HEK293T (cell line): ENCODE measurements at regions not wholly inside any gene's neighbourhood (a gene's known extent, or its start where the extent isn't known, plus 50 kb on each side); places are given as distances from the start of the nearest gene placed in this dataset.

Experiments
- BHLHE40 ChIP-seq: fragments of 450-650 bp; IDR thresholded peaks from 2 replicates; pipeline ENCODE4 v1.6.1; 2016; ENCODE audit warnings: mild to moderate bottlenecking, moderate library complexity, borderline replicate concordance
- CTBP1 ChIP-seq: fragments of 450-650 bp; IDR thresholded peaks from 2 replicates; pipeline ENCODE4 v1.6.1; 2016; ENCODE audit warnings: borderline replicate concordance
- FOXM1 ChIP-seq: fragments of 450-650 bp; IDR thresholded peaks from 2 replicates; pipeline ENCODE4 v1.6.1; 2017; ENCODE audit warnings: mild to moderate bottlenecking, borderline replicate concordance
- HDGF ChIP-seq: fragments of 450-650 bp; IDR thresholded peaks from 2 replicates; pipeline ENCODE4 v1.6.1; 2017; ENCODE audit warnings: antibody characterized with exemption, borderline replicate concordance
- SP1 ChIP-seq: fragments of 450-650 bp; IDR thresholded peaks from 2 replicates; pipeline ENCODE4 v1.6.1; 2017
- TARDBP ChIP-seq: fragments of 450-650 bp; IDR thresholded peaks from 2 replicates; pipeline ENCODE4 v1.6.1; 2016
- ZNF384 ChIP-seq: fragments of 450-650 bp; IDR thresholded peaks from 2 replicates; pipeline ENCODE4 v1.6.1; 2016

GRCh38 chr6:80647156-80647555 is 540.7 kb downstream of the BCKDHB start:
- TF ChIP-seq ZNF384 (no peak), CTBP1 (no peak), TARDBP (no peak), HDGF (no peak), FOXM1 (no peak), BHLHE40 (no peak), SP1 (no peak)
